HG02884 (cell line): ENCODE measurements at regions not wholly inside any gene's neighbourhood (a gene's known extent, or its start where the extent isn't known, plus 50 kb on each side); places are given as distances from the start of the nearest gene placed in this dataset.
"Not testable (repeated sequence)": the region's sequence is repeated elsewhere in the genome, so short reads cannot be mapped to it uniquely, and the experiment has no call there.

Source experiments
- ATAC-seq: cut with Tn5 transposase; IDR thresholded peaks from one replicate; pipeline ENCODE4 v1.9.1; 2021; ENCODE audit warnings: mild to moderate bottlenecking, moderate library complexity; ENCODE audit not compliant: unreplicated experiment

GRCh38 chr1:104636581-104636980 lies 886.9 kb downstream of the AMY1C start:
- peak; percentile 75 for ATAC-seq

GRCh38 chr1:104646233-104646632 lies 896.5 kb downstream of the AMY1C start:
- no peak for ATAC-seq

GRCh38 chr1:104648269-104648691 lies 898.6 kb downstream of the AMY1C start:
- ATAC-seq, result peak; percentile 62

- ATAC-seq, result not testable (repeated sequence)
Observed at GRCh38 chr1:104664374-104664773, 914.7 kb downstream of the AMY1C start.

- no peak for ATAC-seq
Observed at GRCh38 chr1:104665300-104665699, 915.6 kb downstream of the AMY1C start.

- ATAC-seq, result no peak
Observed at GRCh38 chr1:104671684-104672353, 922.1 kb downstream of the AMY1C start.

- ATAC-seq, result no peak
Observed at GRCh38 chr1:104699433-104699832, 949.7 kb downstream of the AMY1C start.

- no peak for ATAC-seq
Observed at GRCh38 chr1:104702731-104703130, 953.0 kb downstream of the AMY1C start.

- no peak for ATAC-seq
Observed at GRCh38 chr1:104706631-104707147, 957.0 kb downstream of the AMY1C start.

- no peak for ATAC-seq
Observed at GRCh38 chr1:104718752-104719151, 969.1 kb downstream of the AMY1C start.

- ATAC-seq, result no peak
Observed at GRCh38 chr1:104720741-104721140, 971.0 kb downstream of the AMY1C start.

GRCh38 chr1:104726917-104727316 lies 977.2 kb downstream of the AMY1C start:
- no peak for ATAC-seq

- ATAC-seq, result no peak
Observed at GRCh38 chr1:104733866-104734265, 984.2 kb downstream of the AMY1C start.

GRCh38 chr1:104745875-104746274 lies 996.2 kb downstream of the AMY1C start:
- ATAC-seq, result peak; percentile 43

- no peak for ATAC-seq
Observed at GRCh38 chr1:104746994-104747393, 997.3 kb downstream of the AMY1C start.

GRCh38 chr1:104760017-104760416 lies 1010.3 kb downstream of the AMY1C start:
- ATAC-seq, result peak; percentile 94

- ATAC-seq, result no peak
Observed at GRCh38 chr1:104761961-104762570, 1012.4 kb downstream of the AMY1C start.

GRCh38 chr1:104765085-104765484 lies 1015.4 kb downstream of the AMY1C start:
- ATAC-seq, result peak; percentile 77

- no peak for ATAC-seq
Observed at GRCh38 chr1:104768466-104768865, 1018.8 kb downstream of the AMY1C start.

GRCh38 chr1:104780470-104781078 lies 1030.9 kb downstream of the AMY1C start:
- peak; percentile 77 for ATAC-seq

GRCh38 chr1:104785575-104786187 lies 1036.0 kb downstream of the AMY1C start:
- ATAC-seq, result no peak
